Calu3 (cell line): ENCODE measurements at regions not wholly inside any gene's neighbourhood (a gene's known extent, or its start where the extent isn't known, plus 50 kb on each side); places are given as distances from the start of the nearest gene placed in this dataset.

Source experiments
- BruUV-seq: library from RNA; stranded (reverse); fragments of 400-500 nt; replicated peaks from 2 replicates; lab custom pipeline; 2021; lab: Mats Ljungman, UMichigan
- CTCF ChIA-PET: fragments of 300-600 bp; sonication (Branson Sonifier 250); formaldehyde crosslinking; loops from one replicate; lab custom pipeline; 2022; ENCODE audit warnings: antibody characterized with exemption; lab: Charles Lee
- DNase-seq: peaks from one replicate; pipeline ENCODE4 v3.0.0; 2022
- H3K27ac Mint-ChIP-seq: one replicate; pipeline ENCODE4 v1.8.0; 2022; ENCODE audit warnings: mixed read lengths; ENCODE audit not compliant: unreplicated experiment
- H3K27me3 Mint-ChIP-seq: one replicate; pipeline ENCODE4 v1.8.0; 2022; ENCODE audit warnings: mixed read lengths; ENCODE audit not compliant: unreplicated experiment
- H3K36me3 Mint-ChIP-seq: one replicate; pipeline ENCODE4 v1.8.0; 2022; ENCODE audit warnings: mild to moderate bottlenecking, moderate library complexity, mixed read lengths; ENCODE audit not compliant: insufficient read depth, unreplicated experiment
- H3K4me1 Mint-ChIP-seq: one replicate; pipeline ENCODE4 v1.8.0; 2022; ENCODE audit warnings: mild to moderate bottlenecking, low read depth, mixed read lengths; ENCODE audit not compliant: unreplicated experiment
- H3K4me3 Mint-ChIP-seq: one replicate; pipeline ENCODE4 v1.8.0; 2022; ENCODE audit warnings: mild to moderate bottlenecking, low read depth, moderate library complexity, mixed read lengths; ENCODE audit not compliant: unreplicated experiment
- H3K9me3 Mint-ChIP-seq: one replicate; pipeline ENCODE4 v1.8.0; 2022; ENCODE audit warnings: low read depth, mixed read lengths; ENCODE audit not compliant: unreplicated experiment
- CTCF ChIP-seq: fragments of 200-600 bp; IDR thresholded peaks from one replicate; pipeline ENCODE4 v1.8.0; 2022; ENCODE audit warnings: antibody characterized with exemption; ENCODE audit not compliant: unreplicated experiment
- intact Hi-C: fragments of 100-400 bp; cut with micrococcal nuclease; formaldehyde crosslinking; loops from one replicate; pipeline ENCODE4 v1.10.0; 2022; ENCODE audit not compliant: unreplicated experiment

- Mint-ChIP-seq H3K9me3 (peaks cover 22% of the 10 kb centered on the region), H3K4me1 (no peaks in the 10 kb centered on the region), H3K27ac (no peak overlapping the region), H3K36me3 (no peaks in the 10 kb centered on the region), H3K27me3 (no peaks in the 10 kb centered on the region), H3K4me3 (no peak overlapping the region)
- no peak for DNase-seq
- CTCF ChIA-PET: no interaction called here
- no peak for TF ChIP-seq CTCF
- no TSS peak for BruUV-seq
- intact Hi-C loops: no loop called here
Measured at GRCh38 chr18:78150590-78150989, 829.0 kb upstream of the SALL3 start.

GRCh38 chr18:78151234-78151633 is 828.4 kb upstream of the SALL3 start:
- CTCF ChIA-PET: no interaction called here
- no peaks in the 10 kb centered on the region for H3K36me3 Mint-ChIP-seq
- peaks cover 24% of the 10 kb centered on the region for H3K9me3 Mint-ChIP-seq
- no TSS peak for BruUV-seq
- no peak for TF ChIP-seq CTCF
- H3K4me3 Mint-ChIP-seq: no peak overlapping the region
- intact Hi-C loops: no loop called here
- DNase-seq: no peak
- no peaks in the 10 kb centered on the region for H3K27me3 Mint-ChIP-seq
- no peak overlapping the region for H3K27ac Mint-ChIP-seq
- no peaks in the 10 kb centered on the region for H3K4me1 Mint-ChIP-seq

GRCh38 chr18:78151948-78152725 is 827.5 kb upstream of the SALL3 start:
- CTCF ChIA-PET: interaction anchor here (0.6 to 0.7 kb wide), 2 partner anchors 14 to 78 kb away, joined by 3 read pairs; no protein-coding TSS in a partner anchor
- Mint-ChIP-seq H3K9me3 (peaks cover 22% of the 10 kb centered on the region), H3K27me3 (no peaks in the 10 kb centered on the region), H3K27ac (no peak overlapping the region), H3K4me3 (no peak overlapping the region), H3K4me1 (no peaks in the 10 kb centered on the region), H3K36me3 (no peaks in the 10 kb centered on the region)
- intact Hi-C loops: no loop called here
- no TSS peak for BruUV-seq
- no peak for TF ChIP-seq CTCF
- no peak for DNase-seq

GRCh38 chr18:78153362-78153761 is 826.3 kb upstream of the SALL3 start:
- DNase-seq: no peak
- no peak overlapping the region for H3K4me3 Mint-ChIP-seq
- H3K27me3 Mint-ChIP-seq: no peaks in the 10 kb centered on the region
- H3K4me1 Mint-ChIP-seq: no peaks in the 10 kb centered on the region
- intact Hi-C loops: no loop called here
- CTCF ChIA-PET: interaction anchor here (1.1 kb wide), 1 partner anchor 8 kb away, joined by 3 read pairs; no protein-coding TSS in a partner anchor
- H3K36me3 Mint-ChIP-seq: no peaks in the 10 kb centered on the region
- no TSS peak for BruUV-seq
- H3K9me3 Mint-ChIP-seq: peaks cover 25% of the 10 kb centered on the region
- TF ChIP-seq CTCF: no peak
- H3K27ac Mint-ChIP-seq: no peak overlapping the region
